Neural cell (in vitro differentiated cells): ENCODE measurements at regions not wholly inside any gene's neighbourhood (a gene's known extent, or its start where the extent isn't known, plus 50 kb on each side); places are given as distances from the start of the nearest gene placed in this dataset.

Experiments
- H2AFZ ChIP-seq: fragments of 200-600, 300-800 bp; sonication (generic), shearing (Covaris generic); 2 replicates; pipeline ENCODE4 v1.6.0; 2014; ENCODE audit warnings: low read depth, mild to moderate bottlenecking, antibody characterized with exemption, low read length, moderate library complexity
- H3F3A ChIP-seq: fragments of 200-600 bp; shearing (Covaris generic); 2 replicates; pipeline ENCODE4 v1.6.1; 2016; ENCODE audit warnings: mild to moderate bottlenecking, moderate library complexity, mixed read lengths, antibody characterized with exemption, low read length; ENCODE audit not compliant: insufficient read depth, poor library complexity, severe bottlenecking
- H3K27ac ChIP-seq: fragments of 200-600, 300-800 bp; sonication (generic), shearing (Covaris generic); 2 replicates; pipeline ENCODE4 v1.5.1; 2014; ENCODE audit warnings: mild to moderate bottlenecking, low read length, moderate library complexity
- H3K27me3 ChIP-seq: fragments of 300-800, 200-600 bp; sonication (generic), shearing (Covaris generic); 2 replicates; pipeline ENCODE4 v1.6.0; 2014; ENCODE audit warnings: mild to moderate bottlenecking, low read depth, low read length, moderate library complexity; ENCODE audit not compliant: insufficient read depth
- H3K36me3 ChIP-seq: fragments of 300-800, 200-600 bp; sonication (generic), shearing (Covaris generic); 2 replicates; pipeline ENCODE4 v1.5.1; 2014; ENCODE audit warnings: mild to moderate bottlenecking, antibody characterized with exemption, low read length, moderate library complexity; ENCODE audit not compliant: insufficient read depth
- H3K4me2 ChIP-seq: fragments of 300-800, 200-600 bp; sonication (generic), shearing (Covaris generic); 2 replicates; pipeline ENCODE4 v1.6.0; 2014; ENCODE audit warnings: mild to moderate bottlenecking, low read length
- H3K4me3 ChIP-seq: fragments of 300-800, 200-600 bp; sonication (generic), shearing (Covaris generic); 2 replicates; pipeline ENCODE4 v1.5.1; 2014; ENCODE audit warnings: mild to moderate bottlenecking, low read length, moderate library complexity
- H3K79me2 ChIP-seq: fragments of 200-600 bp; shearing (Covaris generic); replicated peaks from 2 replicates; pipeline ENCODE4 v1.6.0; 2014; ENCODE audit warnings: mild to moderate bottlenecking, low read length, moderate library complexity; ENCODE audit not compliant: insufficient read depth
- H3K9ac ChIP-seq: fragments of 300-800, 200-600 bp; sonication (generic), shearing (Covaris generic); 2 replicates; pipeline ENCODE4 v1.6.1; 2016; ENCODE audit warnings: mild to moderate bottlenecking, low read length, mixed read lengths
- H3K9me2 ChIP-seq: fragments of 200-600 bp; shearing (Covaris generic); 2 replicates; pipeline ENCODE4 v1.6.1; 2016; ENCODE audit warnings: mild to moderate bottlenecking, low read length, mixed read lengths; ENCODE audit not compliant: insufficient read depth
- H3K9me3 ChIP-seq: fragments of 200-600, 300-800 bp; sonication (generic), shearing (Covaris generic); 2 replicates; pipeline ENCODE4 v1.6.1; 2016; ENCODE audit warnings: mild to moderate bottlenecking, mixed run types, low read length, moderate library complexity, mixed read lengths
- H4K20me1 ChIP-seq: fragments of 200-600 bp; shearing (Covaris generic); 2 replicates; pipeline ENCODE4 v1.6.1; 2016; ENCODE audit warnings: mild to moderate bottlenecking, mixed run types; ENCODE audit not compliant: insufficient read depth
- CTCF ChIP-seq: fragments of 450-650 bp; IDR thresholded peaks from 2 replicates; pipeline ENCODE4 v1.5.1; 2014; ENCODE audit warnings: antibody characterized with exemption, mild to moderate bottlenecking, moderate library complexity; ENCODE audit not compliant: poor library complexity, severe bottlenecking
- EP300 ChIP-seq: fragments of 450-650 bp; conservative IDR thresholded peaks from 2 replicates; pipeline ENCODE4 v1.6.1; 2014; ENCODE audit warnings: antibody characterized with exemption, mild to moderate bottlenecking, moderate library complexity; ENCODE audit not compliant: poor library complexity, severe bottlenecking
- EZH2 ChIP-seq: fragments of 200-600, 300-800 bp; shearing (Covaris generic), sonication (generic); IDR thresholded peaks from 2 replicates; pipeline ENCODE4 v1.6.1; 2014; ENCODE audit warnings: antibody characterized with exemption, low read length, borderline replicate concordance, mild to moderate bottlenecking; ENCODE audit not compliant: insufficient read depth, poor library complexity, severe bottlenecking
- MXI1 ChIP-seq: fragments of 450-650 bp; conservative IDR thresholded peaks from 2 replicates; pipeline ENCODE4 v1.6.1; 2014; ENCODE audit warnings: antibody characterized with exemption, mild to moderate bottlenecking; ENCODE audit not compliant: poor library complexity, severe bottlenecking
- POLR2AphosphoS5 ChIP-seq: IDR thresholded peaks from 2 replicates; pipeline ENCODE4 v1.6.1; 2012
- RAD21 ChIP-seq: fragments of 450-650 bp; conservative IDR thresholded peaks from 2 replicates; pipeline ENCODE4 v1.6.1; 2014; ENCODE audit warnings: antibody characterized with exemption, mild to moderate bottlenecking, moderate library complexity
- REST ChIP-seq: IDR thresholded peaks from 2 replicates; pipeline ENCODE4 v1.6.1; 2012; ENCODE audit warnings: borderline replicate concordance
- SMC3 ChIP-seq: fragments of 450-650 bp; conservative IDR thresholded peaks from 2 replicates; pipeline ENCODE4 v1.6.1; 2014; ENCODE audit warnings: antibody characterized with exemption, mild to moderate bottlenecking, moderate library complexity; ENCODE audit not compliant: poor library complexity
- TAF1 ChIP-seq: IDR thresholded peaks from 2 replicates; pipeline ENCODE4 v1.6.1; 2012; ENCODE audit warnings: low read depth

GRCh38 chr7:131741446-131741845 lies 185.0 kb upstream of the PODXL start:
- H3K9me2 ChIP-seq, result no peaks in the 10 kb centered on the region
- H3K36me3 ChIP-seq, result no peaks in the 10 kb centered on the region
- H3K9ac ChIP-seq, result no peak overlapping the region
- H3K9me3 ChIP-seq, result no peaks in the 10 kb centered on the region
- no peak overlapping the region for H3K4me2 ChIP-seq
- H3K27me3 ChIP-seq, result no peaks in the 10 kb centered on the region
- no peak overlapping the region for H3K27ac ChIP-seq
- TF ChIP-seq REST (no peak), TAF1 (no peak), CTCF (no peak), POLR2AphosphoS5 (no peak), MXI1 (no peak), EP300 (no peak), RAD21 (no peak), SMC3 (no peak), EZH2 (no peak)
- H3F3A ChIP-seq, result no peaks in the 10 kb centered on the region
- H2AFZ ChIP-seq, result no peak overlapping the region
- no peaks in the 10 kb centered on the region for H3K79me2 ChIP-seq
- H3K4me3 ChIP-seq, result no peak overlapping the region
- no peaks in the 10 kb centered on the region for H4K20me1 ChIP-seq

GRCh38 chr7:131737746-131738465 lies 181.5 kb upstream of the PODXL start:
- H3K36me3 ChIP-seq, result no peaks in the 10 kb centered on the region
- no peaks in the 10 kb centered on the region for H3K9me3 ChIP-seq
- no peaks in the 10 kb centered on the region for H3K9me2 ChIP-seq
- no peak overlapping the region for H3K4me2 ChIP-seq
- no peak overlapping the region for H3K27ac ChIP-seq
- no peaks in the 10 kb centered on the region for H3F3A ChIP-seq
- H2AFZ ChIP-seq, result no peak overlapping the region
- no peaks in the 10 kb centered on the region for H3K79me2 ChIP-seq
- no peaks in the 10 kb centered on the region for H3K27me3 ChIP-seq
- no peak overlapping the region for H3K9ac ChIP-seq
- H3K4me3 ChIP-seq, result no peak overlapping the region
- H4K20me1 ChIP-seq, result no peaks in the 10 kb centered on the region
- no peak for TF ChIP-seq REST
- TF ChIP-seq CTCF, result no peak
- no peak for TF ChIP-seq MXI1
- no peak for TF ChIP-seq EZH2
- no peak for TF ChIP-seq SMC3
- no peak for TF ChIP-seq EP300
- no peak for TF ChIP-seq TAF1
- TF ChIP-seq POLR2AphosphoS5, result no peak
- no peak for TF ChIP-seq RAD21
